ENCODE measurements at regions not wholly inside any gene's neighbourhood (a gene's known extent, or its start where the extent isn't known, plus 50 kb on each side); places are given as distances from the start of the nearest gene placed in this dataset.

DNA sequence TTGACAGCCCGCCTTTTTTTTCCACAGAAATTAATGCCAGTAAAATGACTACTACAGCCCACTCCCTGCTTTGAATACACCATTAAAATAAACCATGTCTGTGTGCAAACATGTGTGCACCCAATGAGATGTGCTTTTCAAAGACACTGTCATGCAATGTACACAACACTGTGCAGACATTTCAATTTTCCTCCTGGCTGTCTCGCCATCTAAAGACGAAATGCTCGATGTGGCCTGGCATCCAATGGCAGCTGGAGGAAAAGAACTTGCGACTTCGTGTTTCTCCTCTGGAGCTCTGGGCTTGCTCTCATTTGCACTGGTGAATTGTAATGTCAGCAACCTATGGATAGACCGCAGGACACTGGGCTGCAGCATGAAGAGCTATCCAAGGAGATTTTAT lies 147.0 kb upstream of the NAV2 start:
- 96 to 97% methylated on average over 7 of the region's 7 CpGs for WGBS, 2 donors
- Histone ChIP-seq H3K4me3 (no peak overlapping the region), H3K27ac (ENCODE audit: low read depth in 1 of 2, low read length in 1 of 2) (no peak overlapping the region), H3K9me3 (ENCODE audit: control insufficient read depth in 4 of 4, insufficient read depth in 3 of 4, low read length in 3 of 4) (peaks cover 0 to 3% (median 0%) of the 10 kb centered on the region in 4 donors), H3K27me3 (ENCODE audit: control insufficient read depth in 3 of 3, insufficient read depth in 3 of 3, low read length in 2 of 3) (no peaks in the 10 kb centered on the region), H3K36me3 (ENCODE audit: control insufficient read depth in 4 of 4, insufficient read depth in 4 of 4, low read length in 4 of 4) (no peaks in the 10 kb centered on the region), H3K4me1 (ENCODE audit: control insufficient read depth in 5 of 5, insufficient read depth in 5 of 5, low read length in 5 of 5) (peaks cover 0 to 6% (median 0%) of the 10 kb centered on the region in 5 donors), H3K9ac (ENCODE audit: insufficient read depth in 1 of 2, low read length in 2 of 2) (no peak overlapping the region)
- DNase-seq (no peak), ATAC-seq (ENCODE audit: insufficient read depth, low FRiP score) (no peak)
- TF ChIP-seq CTCF (IDR thresholded peaks at IDR 0.05; ENCODE audit: control extremely low read depth, extremely low read depth) = no peak

DNA sequence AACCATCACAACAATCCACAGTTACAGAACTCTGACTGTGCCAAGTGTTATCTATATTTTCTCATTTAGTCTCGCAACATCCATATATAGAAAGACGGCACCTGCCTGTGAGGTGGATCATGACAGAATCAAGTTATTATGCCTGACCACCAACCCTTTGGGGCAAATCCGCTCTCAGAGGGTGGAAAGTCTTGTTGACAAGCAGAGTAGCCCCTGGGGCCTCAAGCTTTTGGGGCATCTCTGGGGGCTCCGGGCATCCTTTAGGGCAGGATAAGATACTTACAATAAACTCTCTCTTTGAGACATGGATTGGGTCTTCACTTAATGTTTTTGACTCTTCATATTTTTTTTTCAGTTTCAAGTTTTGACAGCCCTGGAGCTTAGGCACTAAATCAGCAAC lies 150.5 kb upstream of the NAV2 start:
- Histone ChIP-seq H3K27ac (ENCODE audit: low read depth in 1 of 2, low read length in 1 of 2) (no peak overlapping the region), H3K27me3 (ENCODE audit: control insufficient read depth in 3 of 3, insufficient read depth in 3 of 3, low read length in 2 of 3) (peaks cover 0 to 4% (median 0%) of the 10 kb centered on the region in 3 donors), H3K4me1 (ENCODE audit: control insufficient read depth in 5 of 5, insufficient read depth in 5 of 5, low read length in 5 of 5) (peaks cover 0 to 11% (median 0%) of the 10 kb centered on the region in 5 donors), H3K36me3 (ENCODE audit: control insufficient read depth in 4 of 4, insufficient read depth in 4 of 4, low read length in 4 of 4) (no peaks in the 10 kb centered on the region), H3K9ac (ENCODE audit: insufficient read depth in 1 of 2, low read length in 2 of 2) (no peak overlapping the region), H3K4me3 (no peak overlapping the region), H3K9me3 (ENCODE audit: control insufficient read depth in 4 of 4, insufficient read depth in 3 of 4, low read length in 3 of 4) (no peaks in the 10 kb centered on the region)
- no peak for DNase-seq
- WGBS, 2 donors = 96 to 98% methylated on average over 4 of the region's 4 CpGs
- no peak for TF ChIP-seq CTCF (IDR thresholded peaks at IDR 0.05; ENCODE audit: control extremely low read depth, extremely low read depth)
- ATAC-seq (ENCODE audit: insufficient read depth, low FRiP score) = no peak

DNA sequence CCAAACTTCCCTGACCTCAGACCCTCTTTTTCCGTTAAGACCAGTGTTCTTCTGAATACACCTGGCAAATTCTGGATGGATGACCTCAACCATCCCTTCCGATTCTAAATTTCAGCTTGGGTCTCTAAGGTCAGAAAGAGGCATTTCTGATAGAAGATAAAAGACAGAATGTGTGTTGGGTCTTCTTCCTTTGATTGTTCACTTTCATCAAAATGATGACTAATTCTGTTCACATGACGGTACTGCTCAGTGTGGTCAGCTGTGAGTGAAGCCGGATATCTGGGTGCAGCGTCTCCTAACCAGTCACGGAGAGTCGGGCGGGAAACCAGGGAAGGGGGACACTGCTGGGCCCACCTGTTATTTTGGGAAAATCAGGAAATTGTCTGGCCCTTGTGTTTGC lies 151.6 kb upstream of the NAV2 start:
- ATAC-seq (ENCODE audit: insufficient read depth, low FRiP score) (no peak), DNase-seq (no peak)
- no peak overlapping the region for H3K27ac ChIP-seq (ENCODE audit: low read depth in 1 of 2, low read length in 1 of 2)
- peaks cover 0 to 4% (median 0%) of the 10 kb centered on the region in 3 donors for H3K27me3 ChIP-seq (ENCODE audit: control insufficient read depth in 3 of 3, insufficient read depth in 3 of 3, low read length in 2 of 3)
- H3K4me3 ChIP-seq = no peak overlapping the region
- H3K9ac ChIP-seq (ENCODE audit: insufficient read depth in 1 of 2, low read length in 2 of 2) = no peak overlapping the region
- WGBS, 2 donors = 79 to 87% methylated on average over 8 of the region's 8 CpGs
- no peak for TF ChIP-seq CTCF (IDR thresholded peaks at IDR 0.05; ENCODE audit: control extremely low read depth, extremely low read depth)
- no peaks in the 10 kb centered on the region for H3K36me3 ChIP-seq (ENCODE audit: control insufficient read depth in 4 of 4, insufficient read depth in 4 of 4, low read length in 4 of 4)
- H3K9me3 ChIP-seq (ENCODE audit: control insufficient read depth in 4 of 4, insufficient read depth in 3 of 4, low read length in 3 of 4) = no peaks in the 10 kb centered on the region
- H3K4me1 ChIP-seq (ENCODE audit: control insufficient read depth in 5 of 5, insufficient read depth in 5 of 5, low read length in 5 of 5) = peaks cover 0 to 11% (median 0%) of the 10 kb centered on the region in 5 donors

- ATAC-seq (ENCODE audit: insufficient read depth, low FRiP score) = no peak
- H3K4me3 ChIP-seq = no peak overlapping the region
- no peak for TF ChIP-seq CTCF (IDR thresholded peaks at IDR 0.05; ENCODE audit: control extremely low read depth, extremely low read depth)
Observed at GRCh38 chr11:19560156-19560555, 152.5 kb upstream of the NAV2 start.

More at GRCh38 chr11:19560156-19560555, 152.5 kb upstream of the NAV2 start:
- no peak for DNase-seq
- Histone ChIP-seq H3K9me3 (ENCODE audit: control insufficient read depth in 4 of 4, insufficient read depth in 3 of 4, low read length in 3 of 4) (no peaks in the 10 kb centered on the region), H3K27ac (ENCODE audit: low read depth in 1 of 2, low read length in 1 of 2) (no peak overlapping the region), H3K27me3 (ENCODE audit: control insufficient read depth in 3 of 3, insufficient read depth in 3 of 3, low read length in 2 of 3) (peaks cover 0 to 4% (median 0%) of the 10 kb centered on the region in 3 donors), H3K4me1 (ENCODE audit: control insufficient read depth in 5 of 5, insufficient read depth in 5 of 5, low read length in 5 of 5) (peaks cover 0 to 11% (median 0%) of the 10 kb centered on the region in 5 donors), H3K36me3 (ENCODE audit: control insufficient read depth in 4 of 4, insufficient read depth in 4 of 4, low read length in 4 of 4) (no peaks in the 10 kb centered on the region), H3K9ac (ENCODE audit: insufficient read depth in 1 of 2, low read length in 2 of 2) (no peak overlapping the region)
- 78 to 81% methylated on average over 5 of the region's 5 CpGs for WGBS, 2 donors

All from lung (tissue), 11 donors.